Loucy (cell line): ENCODE measurements at regions not wholly inside any gene's neighbourhood (a gene's known extent, or its start where the extent isn't known, plus 50 kb on each side); places are given as distances from the start of the nearest gene placed in this dataset.

Experiments
- CTCF ChIP-seq: fragments of 200-600 bp; sonication (generic); conservative IDR thresholded peaks from 2 replicates; pipeline ENCODE4 v1.5.1; 2014; ENCODE audit warnings: mild to moderate bottlenecking, antibody characterized with exemption, low read length
- EZH2phosphoT487 ChIP-seq: fragments of 200-600 bp; IDR thresholded peaks from 2 replicates; pipeline ENCODE4 v1.6.1; 2018; ENCODE audit warnings: antibody characterized with exemption, mild to moderate bottlenecking, moderate library complexity, borderline replicate concordance

- TF ChIP-seq CTCF (no peak), EZH2phosphoT487 (no peak)
Observed at GRCh38 chr10:129059977-129060376, 407.1 kb upstream of the MGMT start.
